Ectodermal cell (in vitro differentiated cells): ENCODE measurements at regions not wholly inside any gene's neighbourhood (a gene's known extent, or its start where the extent isn't known, plus 50 kb on each side); places are given as distances from the start of the nearest gene placed in this dataset.

Source experiments
- H3K27ac ChIP-seq: 2 replicates; pipeline ENCODE4 v1.7.0; 2013; ENCODE audit warnings: mild to moderate bottlenecking, low read depth, low read length; ENCODE audit not compliant: insufficient read depth, poor library complexity, severe bottlenecking
- H3K27me3 ChIP-seq: 2 replicates; pipeline ENCODE4 v1.7.0; 2013; ENCODE audit warnings: mild to moderate bottlenecking, low read length; ENCODE audit not compliant: insufficient read depth, control insufficient read depth, poor library complexity, severe bottlenecking
- H3K36me3 ChIP-seq: one replicate; pipeline ENCODE4 v1.7.0; 2013; ENCODE audit warnings: low read length; ENCODE audit not compliant: control insufficient read depth, insufficient read depth
- H3K4me1 ChIP-seq: one replicate; pipeline ENCODE4 v1.7.0; 2013; ENCODE audit warnings: low read length; ENCODE audit not compliant: control insufficient read depth, insufficient read depth
- H3K4me3 ChIP-seq: 2 replicates; pipeline ENCODE4 v1.7.0; 2013; ENCODE audit warnings: low read depth, low read length, control low read depth; ENCODE audit not compliant: insufficient read depth
- H3K9me3 ChIP-seq: 2 replicates; pipeline ENCODE4 v1.7.0; 2013; ENCODE audit warnings: mild to moderate bottlenecking, low read length, moderate library complexity; ENCODE audit not compliant: control insufficient read depth
- WGBS, 2 experiments: methylation state at CpG; one replicate each; pipeline ENCODE4 v1.1.7; 2013; ENCODE audit warnings: missing lambda C conversion rate in 2 of 2; 5-methylcytosine and 5-hydroxymethylcytosine counted together

DNA sequence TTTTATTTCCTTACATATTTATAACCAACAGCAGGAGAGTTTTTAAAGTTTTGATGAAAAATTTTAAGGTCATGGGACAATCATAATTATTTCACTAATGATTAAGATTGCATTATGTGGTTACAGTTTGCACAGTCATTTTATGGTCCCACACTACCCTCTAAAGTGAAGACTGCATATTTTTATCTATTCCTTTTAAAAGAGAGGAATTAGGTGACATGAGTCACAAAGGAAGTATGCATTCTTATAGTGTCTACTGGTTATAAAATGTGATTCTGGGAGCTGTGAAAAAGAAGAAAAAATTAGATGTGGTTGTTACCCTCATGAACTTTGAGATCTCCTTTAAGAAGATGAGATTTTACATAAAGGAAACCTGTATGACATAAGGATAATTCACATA is 87.9 kb upstream of the GRIA1 start:
- H3K4me3 ChIP-seq = no peak overlapping the region
- H3K27me3 ChIP-seq = peaks cover 7% of the 10 kb centered on the region
- no peaks in the 10 kb centered on the region for H3K9me3 ChIP-seq
- peaks cover 11% of the 10 kb centered on the region for H3K4me1 ChIP-seq
- no peak overlapping the region for H3K27ac ChIP-seq
- no peaks in the 10 kb centered on the region for H3K36me3 ChIP-seq

DNA sequence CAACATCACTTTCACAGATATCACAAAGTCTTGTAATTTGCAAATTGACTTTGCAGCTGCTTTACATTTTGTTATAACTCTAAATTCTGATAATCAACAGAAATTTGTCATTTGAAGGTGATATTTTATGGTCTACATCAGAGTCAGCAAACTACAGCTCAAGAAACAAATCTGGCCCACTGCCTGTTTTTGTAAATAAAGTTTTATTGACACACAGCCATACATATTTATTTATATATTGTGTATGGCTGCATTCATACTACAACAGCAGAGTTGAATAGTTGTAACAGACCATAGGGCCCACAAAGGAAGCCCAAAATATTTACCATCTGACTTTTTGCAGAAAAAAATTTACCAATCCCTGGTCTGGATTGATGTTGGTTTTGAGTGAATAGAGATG is 87.0 kb upstream of the GRIA1 start:
- peaks cover 11% of the 10 kb centered on the region for H3K4me1 ChIP-seq

DNA sequence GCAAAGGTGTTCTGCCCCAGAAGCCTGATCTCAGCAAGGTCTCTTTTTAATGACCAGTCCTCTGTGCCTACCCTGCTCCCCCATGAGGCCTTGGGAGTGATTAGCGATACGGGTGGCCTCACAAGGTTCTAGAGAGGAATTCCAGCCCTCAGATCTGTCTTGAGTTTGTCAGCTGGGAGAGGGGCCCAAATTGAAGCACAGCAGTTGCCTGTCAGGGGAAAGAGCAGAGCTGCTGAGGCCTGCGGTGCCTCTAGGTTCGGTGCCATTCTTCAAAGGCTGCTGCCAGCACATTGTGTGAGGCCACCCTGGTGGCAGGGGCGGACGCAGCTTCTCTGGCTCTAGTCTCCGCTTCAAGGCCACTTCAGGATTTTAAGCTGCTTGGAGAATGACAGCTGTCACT is 85.7 kb upstream of the GRIA1 start:
- Histone ChIP-seq H3K4me1 (peaks cover 11% of the 10 kb centered on the region), H3K4me3 (no peak overlapping the region), H3K27me3 (peaks cover 7% of the 10 kb centered on the region), H3K36me3 (no peaks in the 10 kb centered on the region), H3K27ac (no peak overlapping the region), H3K9me3 (no peaks in the 10 kb centered on the region)
- 9 to 11% methylated on average over 7 of the region's 7 CpGs for WGBS, 2 experiments

More for the DNA sequence above, 87.0 kb upstream of the GRIA1 start:
- H3K9me3 ChIP-seq = no peaks in the 10 kb centered on the region
- no peak overlapping the region for H3K27ac ChIP-seq
- H3K36me3 ChIP-seq = no peaks in the 10 kb centered on the region
- peaks cover 7% of the 10 kb centered on the region for H3K27me3 ChIP-seq
- no peak overlapping the region for H3K4me3 ChIP-seq

DNA sequence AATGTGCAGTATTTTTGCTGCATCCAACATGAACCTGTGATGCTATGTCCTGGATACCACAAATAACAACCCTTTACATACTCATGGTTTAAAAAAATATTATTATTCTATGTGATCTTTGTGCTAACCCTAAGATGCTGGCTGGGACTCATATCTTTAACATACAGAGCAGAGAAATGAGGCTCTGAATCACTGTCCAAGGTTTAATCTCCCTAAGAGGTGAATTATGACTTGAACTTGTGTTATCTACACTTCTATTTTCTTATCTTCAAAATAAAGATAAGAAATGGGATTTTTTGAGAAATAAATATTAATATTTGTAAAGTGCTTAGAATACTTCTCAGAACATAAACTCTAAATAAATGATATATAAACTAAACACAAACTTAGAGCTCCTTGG is 68.8 kb upstream of the GRIA1 start:
- Histone ChIP-seq H3K4me1 (no peaks in the 10 kb centered on the region), H3K27me3 (no peaks in the 10 kb centered on the region), H3K9me3 (no peaks in the 10 kb centered on the region), H3K36me3 (no peaks in the 10 kb centered on the region), H3K4me3 (no peak overlapping the region), H3K27ac (no peak overlapping the region)

DNA sequence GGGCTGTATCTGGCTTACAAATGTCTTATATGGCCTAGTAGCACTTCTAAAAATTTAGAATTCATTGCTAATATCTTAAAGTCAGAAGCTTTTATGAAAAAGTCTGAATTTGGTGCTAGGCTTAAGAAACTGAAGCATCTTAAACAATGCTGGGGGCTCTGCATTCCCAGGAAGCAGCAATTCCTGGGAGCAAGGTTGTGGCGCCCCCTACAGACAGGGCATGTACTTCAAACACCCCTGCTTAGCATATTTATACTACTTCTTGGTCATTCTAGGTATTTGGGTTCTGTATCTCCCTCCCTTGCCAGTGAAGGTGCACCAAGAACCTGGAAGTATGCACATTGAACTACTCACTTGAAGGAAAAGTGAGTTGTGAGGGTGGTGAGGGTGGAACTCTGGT is 64.6 kb upstream of the GRIA1 start:
- 22 to 36% methylated on average over 1 of the region's 1 CpG for WGBS, 2 experiments
- no peaks in the 10 kb centered on the region for H3K4me1 ChIP-seq
- H3K36me3 ChIP-seq = no peaks in the 10 kb centered on the region
- H3K4me3 ChIP-seq = no peak overlapping the region
- H3K9me3 ChIP-seq = no peaks in the 10 kb centered on the region
- no peak overlapping the region for H3K27ac ChIP-seq
- no peaks in the 10 kb centered on the region for H3K27me3 ChIP-seq

DNA sequence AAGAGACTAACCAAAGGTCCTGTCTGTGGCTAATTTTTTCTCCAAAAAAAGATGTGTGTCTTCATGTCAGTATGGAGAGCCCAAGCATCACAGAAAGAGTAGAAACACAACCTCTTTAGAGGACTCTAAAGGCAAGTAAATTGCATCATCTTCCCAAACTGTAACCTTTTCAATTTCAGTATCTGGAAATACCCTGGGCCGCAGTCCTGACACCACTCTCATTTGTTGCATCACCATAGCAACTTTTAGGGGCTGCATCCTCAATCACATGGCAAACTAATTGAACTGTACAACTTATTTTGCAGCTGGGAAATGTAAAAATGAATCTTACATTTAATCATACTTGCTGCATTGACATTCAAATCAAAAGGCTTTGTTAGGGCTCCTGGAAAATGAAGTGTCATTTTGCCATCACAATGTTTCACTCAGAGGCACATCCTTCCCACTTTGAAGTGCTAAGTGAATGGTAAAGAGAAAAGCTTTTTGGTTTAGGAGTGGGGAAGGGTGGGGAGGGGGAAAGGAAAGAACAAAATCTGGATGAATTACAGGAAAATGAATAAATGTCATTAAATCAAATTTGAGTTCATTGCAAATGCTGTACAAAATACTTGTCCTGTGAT is 60.6 kb upstream of the GRIA1 start:
- WGBS, 2 experiments = 74 to 77% methylated on average over 1 of the region's 1 CpG
- no peaks in the 10 kb centered on the region for H3K4me1 ChIP-seq
- no peaks in the 10 kb centered on the region for H3K36me3 ChIP-seq
- H3K4me3 ChIP-seq = no peak overlapping the region
- H3K27me3 ChIP-seq = no peaks in the 10 kb centered on the region
- H3K27ac ChIP-seq = no peak overlapping the region
- no peaks in the 10 kb centered on the region for H3K9me3 ChIP-seq

DNA sequence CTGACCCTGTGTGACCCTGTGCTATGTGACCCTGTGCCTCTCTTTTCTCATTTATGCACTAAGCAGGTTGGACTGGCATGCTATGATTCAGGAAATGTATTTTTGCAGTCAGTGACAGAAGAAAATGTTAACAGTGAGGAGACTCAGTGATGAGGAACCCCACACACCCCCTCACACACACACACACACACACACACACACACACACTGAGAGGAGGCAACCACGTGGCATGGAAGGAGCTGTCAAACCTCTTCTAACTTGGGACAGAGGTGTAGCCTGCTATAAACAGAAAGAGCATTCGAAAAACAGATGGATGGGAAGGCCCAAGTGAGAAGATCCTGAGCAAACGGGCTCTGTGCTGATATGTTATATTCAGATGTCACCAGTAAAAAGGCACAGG is 57.9 kb upstream of the GRIA1 start:
- WGBS, 2 experiments = 88 to 92% methylated on average over 3 of the region's 3 CpGs
- H3K27ac ChIP-seq = no peak overlapping the region
- H3K36me3 ChIP-seq = no peaks in the 10 kb centered on the region
- H3K4me1 ChIP-seq = no peaks in the 10 kb centered on the region
- no peaks in the 10 kb centered on the region for H3K9me3 ChIP-seq
- no peak overlapping the region for H3K4me3 ChIP-seq
- no peaks in the 10 kb centered on the region for H3K27me3 ChIP-seq

DNA sequence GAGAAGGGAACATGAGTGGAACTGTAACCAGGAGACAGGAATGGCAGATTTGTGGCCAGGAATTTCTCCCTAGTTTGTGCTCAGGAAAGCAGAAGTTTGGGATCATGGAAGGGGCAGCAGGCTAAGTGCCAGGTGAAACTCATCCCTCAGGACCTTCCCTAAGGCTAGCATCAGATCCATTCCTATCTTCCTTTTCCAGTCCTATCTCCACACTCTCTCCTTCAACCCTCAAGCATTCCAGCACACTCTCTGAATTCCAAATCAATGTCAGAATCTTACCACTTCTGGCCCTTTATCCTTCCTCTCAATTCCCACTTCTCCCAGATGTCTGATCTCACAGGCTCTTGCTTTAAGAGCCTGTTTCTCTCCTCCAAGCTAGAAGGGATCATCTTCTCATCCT is 53.2 kb upstream of the GRIA1 start:
- no peaks in the 10 kb centered on the region for H3K9me3 ChIP-seq
- no peaks in the 10 kb centered on the region for H3K36me3 ChIP-seq
- H3K4me3 ChIP-seq = no peak overlapping the region
- no peaks in the 10 kb centered on the region for H3K4me1 ChIP-seq
- no peaks in the 10 kb centered on the region for H3K27me3 ChIP-seq
- H3K27ac ChIP-seq = no peak overlapping the region

DNA sequence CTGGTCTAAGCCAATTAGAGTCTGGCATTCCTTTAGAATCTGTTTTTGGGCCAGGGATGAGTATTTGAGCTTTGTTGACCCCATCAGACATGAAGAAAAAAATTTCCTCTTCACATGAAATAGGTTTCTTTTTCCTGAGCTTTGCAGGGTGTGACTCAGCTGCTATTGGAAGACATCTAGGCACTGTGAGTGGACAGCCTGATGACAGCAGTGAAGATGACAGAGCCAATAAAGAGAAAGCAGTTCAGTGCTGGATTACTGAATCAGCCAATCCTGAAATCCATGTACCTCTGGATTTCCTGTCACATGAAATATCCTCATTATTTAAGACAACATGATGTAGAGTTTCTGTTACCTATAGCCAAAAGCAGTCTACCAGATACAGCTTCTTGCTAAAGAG is 51.3 kb upstream of the GRIA1 start:
- Histone ChIP-seq H3K4me3 (no peak overlapping the region), H3K4me1 (no peaks in the 10 kb centered on the region), H3K27me3 (no peaks in the 10 kb centered on the region), H3K27ac (no peak overlapping the region), H3K9me3 (no peaks in the 10 kb centered on the region), H3K36me3 (no peaks in the 10 kb centered on the region)
